ENCODE measurements at regions not wholly inside any gene's neighbourhood (a gene's known extent, or its start where the extent isn't known, plus 50 kb on each side); places are given as distances from the start of the nearest gene placed in this dataset.

DNA sequence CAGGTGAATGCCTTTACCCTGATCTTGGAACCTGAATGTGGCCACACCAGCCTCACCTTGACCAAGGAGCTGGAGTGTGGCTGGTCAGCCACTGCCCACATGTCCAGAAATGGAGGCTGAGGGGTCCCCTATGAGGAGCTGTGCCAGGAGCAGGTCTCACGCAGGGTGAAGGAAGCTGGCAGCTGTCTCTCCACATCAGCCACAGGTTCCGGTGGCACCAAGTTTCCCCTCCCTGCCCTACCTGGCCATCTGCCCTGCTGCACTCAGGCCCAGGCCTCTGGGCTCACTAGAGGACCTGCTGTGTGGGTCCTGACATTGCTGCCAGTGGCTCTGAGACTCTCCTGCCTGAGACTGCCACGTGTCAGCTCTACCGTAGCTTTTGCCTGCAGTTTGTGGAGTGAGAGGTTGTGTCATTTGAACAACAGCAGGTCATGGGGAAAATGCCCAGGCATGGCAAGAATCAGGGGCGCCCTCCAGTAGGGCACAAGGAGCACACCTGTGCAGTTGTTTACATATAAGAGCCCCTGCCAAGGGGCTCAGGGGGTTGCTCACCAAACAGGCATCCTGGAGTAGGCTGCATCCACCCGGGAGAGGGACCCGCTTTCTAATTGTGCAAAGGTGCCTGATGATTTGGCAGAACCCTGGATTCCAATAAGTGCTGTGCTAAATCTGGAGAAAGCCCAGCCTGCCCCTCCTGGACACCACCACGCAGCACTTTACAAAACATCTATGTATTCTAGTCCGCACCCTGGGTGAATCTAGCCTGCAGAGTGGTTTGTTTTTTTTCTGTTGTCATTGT lies 258.5 kb upstream of the TLE3 start:
- TF ChIP-seq, protein P1, sequence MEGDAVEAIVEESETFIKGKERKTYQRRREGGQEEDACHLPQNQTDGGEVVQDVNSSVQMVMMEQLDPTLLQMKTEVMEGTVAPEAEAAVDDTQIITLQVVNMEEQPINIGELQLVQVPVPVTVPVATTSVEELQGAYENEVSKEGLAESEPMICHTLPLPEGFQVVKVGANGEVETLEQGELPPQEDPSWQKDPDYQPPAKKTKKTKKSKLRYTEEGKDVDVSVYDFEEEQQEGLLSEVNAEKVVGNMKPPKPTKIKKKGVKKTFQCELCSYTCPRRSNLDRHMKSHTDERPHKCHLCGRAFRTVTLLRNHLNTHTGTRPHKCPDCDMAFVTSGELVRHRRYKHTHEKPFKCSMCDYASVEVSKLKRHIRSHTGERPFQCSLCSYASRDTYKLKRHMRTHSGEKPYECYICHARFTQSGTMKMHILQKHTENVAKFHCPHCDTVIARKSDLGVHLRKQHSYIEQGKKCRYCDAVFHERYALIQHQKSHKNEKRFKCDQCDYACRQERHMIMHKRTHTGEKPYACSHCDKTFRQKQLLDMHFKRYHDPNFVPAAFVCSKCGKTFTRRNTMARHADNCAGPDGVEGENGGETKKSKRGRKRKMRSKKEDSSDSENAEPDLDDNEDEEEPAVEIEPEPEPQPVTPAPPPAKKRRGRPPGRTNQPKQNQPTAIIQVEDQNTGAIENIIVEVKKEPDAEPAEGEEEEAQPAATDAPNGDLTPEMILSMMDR (conservative IDR thresholded peaks at IDR 0.05; ENCODE audit: low read depth, low read length): no peak
- no peak for TF ChIP-seq EZH2 (IDR thresholded peaks at IDR 0.05; ENCODE audit: borderline replicate concordance, low read depth, low read length, poor library complexity, severe bottlenecking)

Data from A673 (cell line).